Fibroblast of villous mesenchyme (primary cell): ENCODE measurements at regions not wholly inside any gene's neighbourhood (a gene's known extent, or its start where the extent isn't known, plus 50 kb on each side); places are given as distances from the start of the nearest gene placed in this dataset.

ENCODE experiments used
- DNase-seq: peaks from one replicate; pipeline ENCODE4 v3.0.0-alpha.2; 2010; ENCODE audit warnings: low read depth
- H3K4me3 ChIP-seq: 2 replicates; pipeline ENCODE4 v1.5.1; 2011; ENCODE audit warnings: low read depth, mild to moderate bottlenecking, low read length
- CTCF ChIP-seq: IDR thresholded peaks from 2 replicates; pipeline ENCODE4 v1.5.1; 2012; ENCODE audit warnings: low read depth, mild to moderate bottlenecking, low read length; ENCODE audit not compliant: insufficient read depth

- TF ChIP-seq CTCF = no peak
Measured at GRCh38 chr4:84099599-84099998, 399.5 kb downstream of the NKX6-1 start.

GRCh38 chr4:84091266-84091665 is 407.8 kb downstream of the NKX6-1 start:
- TF ChIP-seq CTCF = no peak
- DNase-seq = no peak
- H3K4me3 ChIP-seq = no peak overlapping the region

More at GRCh38 chr4:84099599-84099998, 399.5 kb downstream of the NKX6-1 start:
- H3K4me3 ChIP-seq = no peak overlapping the region
- DNase-seq = no peak

- no peak for DNase-seq
- TF ChIP-seq CTCF = no peak
- no peak overlapping the region for H3K4me3 ChIP-seq
Measured at GRCh38 chr4:84089652-84090437, 409.2 kb downstream of the NKX6-1 start.

GRCh38 chr4:84085986-84086385 is 413.1 kb downstream of the NKX6-1 start:
- H3K4me3 ChIP-seq = no peak overlapping the region
- no peak for TF ChIP-seq CTCF

GRCh38 chr4:84070289-84070688 is 428.8 kb downstream of the NKX6-1 start:
- H3K4me3 ChIP-seq = no peak overlapping the region
- DNase-seq = no peak
- TF ChIP-seq CTCF = no peak

More at GRCh38 chr4:84085986-84086385, 413.1 kb downstream of the NKX6-1 start:
- no peak for DNase-seq

GRCh38 chr4:84063619-84064018 is 435.5 kb downstream of the NKX6-1 start:
- no peak for DNase-seq
- TF ChIP-seq CTCF = no peak
- H3K4me3 ChIP-seq = no peak overlapping the region

GRCh38 chr4:84058201-84058600 is 440.9 kb downstream of the NKX6-1 start:
- no peak for DNase-seq
- no peak for TF ChIP-seq CTCF
- no peak overlapping the region for H3K4me3 ChIP-seq
